Activated CD4-positive, alpha-beta T cell treated with anti-CD3 and anti-CD28 coated beads, Interleukin-2, amount 50 U/mL, for 24 hours (primary cell): ENCODE measurements at regions not wholly inside any gene's neighbourhood (a gene's known extent, or its start where the extent isn't known, plus 50 kb on each side); places are given as distances from the start of the nearest gene placed in this dataset.
"Not testable (repeated sequence)": the region's sequence is repeated elsewhere in the genome, so short reads cannot be mapped to it uniquely, and the experiment has no call there.

ENCODE experiments used
- DNase-seq, 2 donors: peaks; one replicate each; pipeline ENCODE4 v3.0.0-alpha.2; 2020; ENCODE audit warnings: low read depth in 1 of 2, low spot score in 1 of 2

DNA sequence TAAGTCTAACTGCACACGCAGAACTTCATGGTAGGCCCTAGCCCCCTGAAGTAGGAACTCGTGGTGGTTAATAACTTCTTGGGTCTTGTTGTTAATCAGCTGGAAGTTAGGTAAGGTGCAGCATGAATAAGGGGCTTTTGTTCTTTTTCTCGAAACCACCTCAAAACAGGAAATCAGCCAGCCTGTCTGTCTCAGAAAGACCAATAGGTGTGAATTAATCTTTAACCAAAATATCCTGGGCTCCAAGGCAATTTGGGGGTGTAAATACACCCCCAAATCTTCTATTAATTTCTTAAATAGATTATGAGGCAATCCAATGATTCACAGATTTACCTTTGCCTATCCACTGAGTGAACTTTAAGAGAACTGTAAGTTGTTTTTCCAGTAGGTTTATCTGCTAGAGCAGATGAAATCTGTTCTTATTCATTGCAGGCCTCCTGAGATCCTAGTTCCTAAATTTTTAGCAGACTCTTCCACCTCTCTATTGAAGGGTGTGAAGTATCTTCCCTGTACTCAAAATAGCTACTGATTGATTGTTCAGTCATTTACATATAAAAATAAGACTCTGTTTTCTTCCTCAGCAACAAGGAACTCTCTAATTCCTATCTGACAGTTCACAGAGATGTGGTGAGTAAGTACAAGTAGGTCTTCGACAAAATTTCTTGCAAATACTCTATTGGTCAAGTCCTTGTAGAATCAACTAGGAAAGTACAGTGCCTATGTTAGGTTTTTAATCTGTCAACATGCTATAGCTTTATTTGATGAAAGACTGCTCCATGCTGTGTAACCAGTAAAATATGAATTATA, 427.1 kb upstream of the NOX3 start:
- no peak for DNase-seq

DNA sequence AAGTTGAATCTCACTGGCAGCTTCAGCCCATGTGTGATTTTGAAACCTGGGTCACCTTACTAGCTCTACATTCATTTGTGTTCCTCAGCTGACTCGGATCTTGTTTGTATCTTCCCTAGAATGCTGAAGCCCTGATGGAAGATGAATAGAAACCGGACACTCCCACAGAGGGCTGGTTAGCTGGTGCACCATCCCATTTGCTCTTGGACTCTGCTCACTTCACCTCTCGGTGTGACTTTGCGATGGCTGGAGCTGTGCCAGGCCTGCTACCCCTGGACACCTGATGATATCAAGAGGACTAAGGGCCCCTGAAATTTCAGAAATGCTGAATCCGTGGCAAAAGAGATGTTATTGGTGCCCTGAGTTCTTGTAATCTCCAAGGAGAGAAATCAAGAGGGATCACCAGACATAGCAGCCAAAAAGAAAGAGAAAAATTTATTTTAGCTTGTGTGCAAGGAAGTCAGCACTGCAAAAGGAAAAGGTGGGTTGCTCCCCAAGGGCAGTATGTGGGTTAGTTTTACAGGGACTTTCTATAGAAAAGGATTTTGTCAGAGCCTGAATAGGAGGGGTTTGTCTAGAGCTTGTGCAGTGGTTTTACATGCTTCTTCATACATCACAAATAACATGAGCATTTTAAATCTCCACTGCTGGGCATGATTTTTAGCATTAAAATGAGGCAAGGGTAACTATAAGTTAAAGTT, 426.3 kb upstream of the NOX3 start:
- DNase-seq = no peak

DNA sequence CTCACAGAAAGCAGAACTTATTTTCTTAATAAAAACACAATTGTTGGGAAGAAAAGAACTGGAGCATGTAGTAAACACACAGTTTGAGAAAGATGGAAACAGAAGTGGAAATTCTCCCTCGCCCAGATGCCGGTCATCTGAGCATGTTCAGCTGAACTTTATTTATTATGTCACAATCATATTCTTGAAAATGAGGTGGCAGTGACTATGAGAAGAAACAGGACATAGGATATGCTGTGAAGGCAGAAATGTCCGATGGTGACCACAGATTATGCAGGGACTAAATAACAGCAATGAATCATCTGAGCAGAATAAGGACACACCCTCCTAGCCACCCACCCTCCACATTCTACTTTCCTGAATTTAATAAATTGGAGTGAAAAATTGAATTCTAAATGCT, 425.3 kb upstream of the NOX3 start:
- DNase-seq = no peak

DNA sequence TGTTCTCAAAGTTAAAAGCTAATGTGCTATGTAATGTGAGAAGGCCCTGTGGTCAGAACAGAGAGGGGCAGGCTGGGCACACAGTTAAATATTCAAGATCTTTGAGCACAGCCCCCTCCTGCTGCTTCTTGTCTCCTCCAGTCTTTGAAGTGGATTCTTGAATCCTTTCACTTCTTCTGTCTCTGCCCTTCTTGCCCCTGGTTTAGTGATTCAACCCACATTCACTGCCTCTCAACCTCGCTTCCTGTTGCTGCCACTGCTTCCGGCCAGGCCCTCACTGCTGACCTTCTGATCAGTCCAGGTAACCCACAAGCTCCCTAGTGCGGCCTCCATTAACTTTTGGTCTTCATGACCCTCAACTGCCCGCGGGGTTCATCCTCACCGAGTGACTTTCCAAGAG, 417.3 kb upstream of the NOX3 start:
- DNase-seq = no peak

DNA sequence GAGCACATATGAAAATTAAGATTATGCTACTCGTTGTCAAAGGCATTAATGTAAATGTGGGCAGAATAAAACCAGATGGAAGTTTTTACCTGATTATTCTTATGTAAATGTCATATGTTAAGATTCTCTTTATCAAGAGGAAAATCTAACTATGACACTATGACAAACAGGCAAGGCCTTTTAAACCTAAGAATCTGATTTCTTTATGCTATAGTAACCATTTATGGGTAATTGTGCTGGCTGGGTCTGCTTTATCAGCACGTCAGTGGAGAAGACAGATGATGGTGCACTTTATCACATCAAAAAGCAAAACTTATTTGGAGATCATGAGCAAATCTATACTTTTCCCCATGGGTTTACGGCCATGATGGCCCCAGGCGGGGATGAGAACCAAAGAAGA, 412.0 kb upstream of the NOX3 start:
- no peak for DNase-seq

DNA sequence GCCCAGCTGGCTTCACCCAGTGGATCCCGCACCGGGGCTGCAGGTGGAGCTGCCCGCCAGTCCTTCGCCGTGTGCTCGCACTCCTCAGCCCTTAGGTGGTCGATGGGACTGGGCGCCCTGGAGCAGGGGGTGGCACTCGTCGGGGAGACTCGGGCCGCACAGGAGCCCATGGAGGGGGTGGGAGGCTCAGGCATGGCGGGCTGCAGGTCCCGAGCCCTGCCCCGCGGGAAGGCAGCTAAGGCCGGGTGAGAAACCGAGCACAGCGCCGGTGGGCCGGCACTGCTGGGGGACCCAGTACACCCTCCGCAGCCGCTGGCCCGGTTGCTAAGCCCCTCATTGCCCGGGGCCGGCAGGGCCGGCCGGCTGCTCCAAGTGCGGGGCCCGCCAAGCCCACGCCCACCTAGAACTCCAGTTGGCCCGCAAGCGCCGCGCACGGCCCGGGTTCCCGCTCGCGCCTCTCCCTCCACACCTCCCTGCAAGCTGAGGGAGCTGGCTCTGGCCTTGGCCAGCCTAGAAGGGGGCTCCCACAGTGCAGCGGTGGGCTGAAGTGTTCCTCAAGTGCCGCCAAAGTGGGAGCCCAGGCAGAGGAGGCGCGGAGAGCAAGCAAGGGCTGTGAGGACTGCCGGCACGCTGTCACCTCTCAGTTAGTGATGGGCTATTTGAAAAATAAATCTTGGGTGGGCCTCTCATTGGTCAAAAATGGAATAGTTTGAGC, 411.2 kb upstream of the NOX3 start:
- not testable (repeated sequence) for DNase-seq

DNA sequence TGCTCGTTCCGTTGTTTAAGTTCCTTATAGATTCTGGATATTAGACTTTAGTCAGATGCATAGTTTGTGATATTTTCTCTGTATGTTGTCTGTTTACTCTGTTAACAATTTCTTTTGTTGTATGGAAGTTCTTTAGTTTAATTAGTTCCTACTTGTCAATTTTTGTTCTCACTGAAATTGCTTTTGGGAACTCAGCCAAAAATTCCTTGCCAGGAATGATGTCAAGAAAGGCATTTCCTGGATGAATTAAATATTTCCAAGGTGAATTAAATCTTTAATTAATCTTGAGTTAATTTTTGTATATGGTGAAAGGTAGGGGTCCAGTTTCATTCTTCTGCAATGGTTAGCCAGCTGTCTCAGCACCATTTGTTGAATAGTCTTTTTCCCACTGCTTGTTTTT, 406.2 kb upstream of the NOX3 start:
- DNase-seq = no peak

DNA sequence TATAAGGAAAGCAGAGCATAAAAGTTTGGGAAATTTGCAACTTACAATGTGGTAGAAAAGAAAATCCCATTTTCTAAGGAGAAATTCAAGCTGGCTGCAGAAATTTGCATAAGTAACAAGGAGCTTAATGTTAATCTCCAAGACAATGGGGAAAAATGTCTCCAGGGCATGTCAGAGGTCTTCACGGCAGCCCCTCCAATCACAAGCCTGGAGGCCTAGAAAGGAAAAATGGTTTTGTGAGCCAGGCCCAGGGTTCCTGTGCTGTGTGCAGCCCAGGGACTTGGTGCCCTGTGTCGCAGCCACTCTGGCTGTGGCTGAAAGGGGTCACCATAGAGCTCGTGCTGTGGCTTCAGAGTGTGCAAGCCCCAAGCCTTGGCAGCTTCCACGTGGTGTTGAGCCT, 403.3 kb upstream of the NOX3 start:
- DNase-seq = not testable (repeated sequence)

DNA sequence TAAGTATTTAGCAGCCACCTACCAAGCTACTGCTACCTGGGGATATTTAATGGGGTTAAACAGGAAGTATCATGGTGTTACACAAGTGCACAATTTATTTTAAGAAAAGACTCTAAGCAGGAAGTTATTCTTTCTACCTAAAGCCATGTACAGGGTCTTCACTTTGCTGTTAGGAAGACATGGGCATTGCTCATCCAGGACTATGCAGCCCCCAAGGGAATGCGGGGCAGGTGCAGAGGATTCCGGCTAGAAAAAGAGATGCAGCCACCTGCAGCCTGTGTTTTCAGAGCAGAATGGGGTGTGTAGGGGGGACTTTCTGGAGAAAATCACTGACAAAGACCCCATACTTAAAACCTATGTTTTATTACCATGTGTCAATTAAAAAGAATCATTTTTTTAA, 399.1 kb upstream of the NOX3 start:
- no peak for DNase-seq

DNA sequence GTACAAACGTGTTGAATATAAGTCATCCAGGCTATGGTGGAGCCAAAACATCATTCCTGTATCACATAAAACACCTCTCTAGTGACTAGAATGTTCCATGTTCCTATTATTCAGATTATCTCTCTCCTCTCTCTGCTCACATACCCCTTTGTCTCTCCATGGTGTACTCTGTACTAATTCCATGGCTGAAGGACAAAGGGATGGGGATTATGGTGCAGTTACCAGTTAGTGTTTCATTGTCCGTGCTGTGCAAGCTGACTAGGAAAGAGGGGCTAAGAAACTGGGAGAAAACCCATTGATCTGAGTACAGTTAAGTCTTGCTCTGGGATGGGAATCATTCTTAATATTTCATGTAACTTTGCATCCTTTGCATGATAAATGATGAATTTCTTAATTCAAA, 397.4 kb upstream of the NOX3 start:
- no peak for DNase-seq

DNA sequence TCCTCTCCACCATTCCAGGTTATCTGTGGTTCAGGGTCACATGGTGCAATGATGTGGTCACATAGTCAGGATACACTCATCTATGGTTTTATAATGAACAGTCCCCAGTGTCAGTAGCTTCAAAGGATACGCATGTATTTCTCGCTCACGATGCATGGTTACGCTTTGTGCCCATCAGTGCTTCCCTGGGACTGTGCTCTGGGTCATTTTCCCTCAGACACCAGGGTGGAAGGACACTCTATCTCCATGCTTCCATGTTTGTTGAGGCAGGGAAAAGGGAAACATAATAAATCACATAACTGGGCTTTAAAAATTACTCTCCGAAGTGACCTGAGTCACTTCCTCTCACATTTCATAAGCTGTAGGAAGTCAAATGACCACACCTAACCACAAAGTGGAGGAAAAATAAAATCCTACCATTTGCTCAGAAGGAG, 394.8 kb upstream of the NOX3 start:
- DNase-seq = no peak

DNA sequence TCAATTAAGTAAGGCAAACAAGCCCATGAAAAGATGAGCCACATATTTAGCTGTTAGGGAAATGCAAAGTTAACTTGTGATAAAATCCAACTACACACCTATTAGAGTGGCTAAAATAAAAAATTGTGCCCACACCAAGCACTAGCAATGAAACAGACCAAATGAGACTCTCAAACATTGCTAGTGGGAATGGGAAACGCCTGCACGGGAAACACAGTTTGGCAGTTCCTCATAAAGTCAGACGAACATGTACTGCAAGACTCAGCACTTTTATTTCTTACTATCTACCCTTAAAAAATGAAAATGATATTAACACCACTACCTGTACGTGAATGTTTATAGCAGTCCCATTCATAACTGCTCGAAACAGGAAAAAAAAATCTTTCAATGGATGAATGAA, 392.1 kb upstream of the NOX3 start:
- no peak for DNase-seq

DNA sequence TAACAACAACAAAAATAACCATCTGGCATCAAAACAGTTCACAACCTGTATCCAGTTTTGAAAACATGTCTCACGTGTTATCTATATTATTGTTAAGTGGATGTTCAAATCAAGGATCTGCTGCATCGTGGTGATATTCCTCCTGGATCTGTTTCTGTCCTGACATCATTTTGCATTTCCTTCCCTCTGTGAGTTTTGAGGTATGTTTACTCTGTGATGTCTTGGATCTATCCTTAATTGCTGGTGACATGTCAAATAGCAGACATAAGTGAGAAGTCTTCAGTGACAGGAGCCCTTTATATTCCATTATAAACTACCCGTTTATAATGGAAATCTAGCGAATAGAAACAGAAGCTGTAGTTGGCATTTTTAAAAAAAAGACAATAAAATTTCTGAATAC, 381.8 kb upstream of the NOX3 start:
- DNase-seq = no peak

DNA sequence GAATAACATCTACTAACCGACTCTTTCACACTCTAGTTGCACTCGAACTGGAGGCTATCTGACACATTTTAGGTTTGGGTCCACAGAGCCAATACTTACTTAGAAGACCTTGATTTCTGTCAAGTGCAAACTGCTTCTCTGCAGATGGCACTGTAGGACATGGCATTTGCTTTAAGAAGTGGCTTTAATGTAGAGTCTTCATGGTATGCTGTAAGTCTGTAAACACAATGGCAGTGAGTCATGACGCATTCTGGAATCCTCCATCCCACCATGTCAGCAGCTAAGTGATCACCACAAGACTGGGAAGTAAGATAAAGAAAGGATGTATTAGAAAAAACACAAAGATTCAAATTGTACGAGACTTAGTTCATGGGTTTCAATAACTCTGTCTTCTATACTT, 377.0 kb upstream of the NOX3 start:
- no peak for DNase-seq

DNA sequence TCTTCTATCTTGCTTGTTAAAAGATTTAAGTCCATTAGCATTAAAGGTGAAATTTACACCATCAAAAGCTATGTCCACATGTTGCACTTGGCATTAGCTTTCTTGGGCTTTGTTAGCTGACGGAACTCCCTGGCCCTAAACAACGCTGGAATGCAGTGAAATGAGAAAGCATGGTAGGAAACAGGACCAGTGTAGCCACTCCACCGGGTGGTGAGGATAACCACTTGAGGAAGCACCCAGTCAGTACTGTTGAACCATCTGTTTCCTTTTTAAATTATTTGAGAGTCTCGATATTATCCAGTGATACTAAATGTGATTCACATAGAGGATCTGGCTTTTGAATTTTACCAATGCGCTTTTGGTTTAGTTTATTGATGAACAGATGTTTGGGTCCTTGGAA, 374.9 kb upstream of the NOX3 start:
- no peak for DNase-seq

DNA sequence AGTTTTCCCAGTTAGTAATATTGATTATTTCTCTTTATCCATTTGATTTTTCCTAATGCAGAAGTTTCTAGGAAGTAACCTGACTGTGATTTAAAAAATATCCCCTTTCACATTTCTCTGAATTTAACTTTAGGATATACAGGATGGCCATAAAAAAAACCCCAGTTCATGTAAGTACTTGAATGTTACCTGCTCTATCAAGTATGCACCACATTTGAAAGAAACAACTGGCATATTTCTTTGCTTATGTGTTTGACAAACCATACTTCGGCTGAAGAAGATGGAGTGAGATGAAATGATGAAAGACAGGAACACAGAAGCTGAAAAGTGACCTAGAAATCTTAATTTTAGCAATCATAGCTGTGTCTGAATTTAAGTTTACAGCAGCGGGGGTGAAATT, 374.0 kb upstream of the NOX3 start:
- no peak for DNase-seq

DNA sequence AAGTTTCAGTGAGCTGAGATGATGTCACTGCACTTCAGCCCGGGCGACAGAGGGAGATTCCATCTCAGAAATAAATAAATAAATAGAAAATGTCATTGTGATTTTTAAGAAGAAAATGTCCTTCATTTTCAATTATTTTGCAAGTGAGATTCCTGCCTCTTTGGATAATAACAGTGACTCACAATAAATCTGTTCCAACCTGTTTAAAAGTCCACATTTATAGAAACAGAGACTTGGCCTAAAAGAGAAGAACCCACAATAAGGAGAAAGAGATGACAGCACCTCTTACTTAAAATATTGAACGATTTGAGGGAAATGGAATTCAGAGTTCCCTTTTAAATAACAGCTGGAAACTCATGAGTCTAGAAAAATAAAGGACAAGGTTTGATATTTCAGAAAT, 373.4 kb upstream of the NOX3 start:
- no peak for DNase-seq

DNA sequence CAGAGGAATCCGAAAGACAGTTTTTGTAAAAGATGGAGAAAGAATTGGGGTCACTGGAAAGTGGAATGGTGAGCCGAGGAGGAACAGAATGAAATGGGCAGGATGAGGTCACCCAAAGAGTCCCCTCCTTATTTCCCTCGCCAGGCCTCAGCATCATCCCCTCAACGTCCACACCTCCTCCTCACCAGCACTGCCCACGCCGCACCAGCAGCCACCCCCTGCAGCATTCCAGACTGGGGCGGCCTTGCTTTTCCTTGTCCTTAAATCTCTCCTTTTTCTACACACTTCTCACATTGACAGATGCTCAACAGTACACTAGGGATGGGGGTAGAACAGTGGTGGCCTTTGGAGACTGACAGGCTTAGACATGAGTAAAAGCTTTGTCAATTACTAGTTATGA, 363.1 kb upstream of the NOX3 start:
- DNase-seq = no peak

DNA sequence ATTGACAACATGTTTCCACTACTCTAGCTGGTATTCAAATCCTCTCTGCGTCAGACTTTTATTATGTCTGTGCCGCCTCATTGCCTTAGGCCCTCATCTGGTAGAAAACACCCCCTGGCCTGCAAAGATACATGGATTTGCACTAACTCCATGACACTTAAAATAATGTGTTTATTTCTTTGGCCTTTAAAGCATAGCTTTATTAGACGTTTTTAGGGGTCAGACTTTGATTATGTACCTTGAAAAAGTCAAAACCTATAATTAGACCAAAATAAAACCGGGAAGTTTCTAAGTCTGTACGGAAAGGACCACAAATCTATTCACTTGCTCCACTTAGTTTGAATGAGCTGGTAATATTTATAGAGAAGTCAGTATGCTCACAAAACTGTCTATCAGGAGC, 357.9 kb upstream of the NOX3 start:
- no peak for DNase-seq

DNA sequence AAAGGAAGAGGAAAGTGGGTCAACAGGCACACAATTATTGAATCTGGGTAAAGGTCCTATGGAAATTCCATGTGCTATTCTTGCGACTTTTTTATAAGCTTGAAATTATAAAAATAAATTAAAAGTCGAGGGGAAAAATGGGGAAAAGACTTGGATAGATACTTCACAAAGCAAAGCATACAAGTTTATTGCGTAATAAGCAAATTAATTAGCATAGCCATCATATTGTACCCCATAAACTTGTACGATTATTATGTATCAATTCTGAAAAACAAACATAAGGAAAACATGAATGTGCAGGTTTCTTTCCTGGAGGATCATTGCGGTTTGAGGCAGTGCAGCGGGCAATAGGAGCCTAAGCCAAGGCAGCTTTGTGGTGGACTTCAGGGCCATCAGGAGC, 351.6 kb upstream of the NOX3 start:
- no peak for DNase-seq

DNA sequence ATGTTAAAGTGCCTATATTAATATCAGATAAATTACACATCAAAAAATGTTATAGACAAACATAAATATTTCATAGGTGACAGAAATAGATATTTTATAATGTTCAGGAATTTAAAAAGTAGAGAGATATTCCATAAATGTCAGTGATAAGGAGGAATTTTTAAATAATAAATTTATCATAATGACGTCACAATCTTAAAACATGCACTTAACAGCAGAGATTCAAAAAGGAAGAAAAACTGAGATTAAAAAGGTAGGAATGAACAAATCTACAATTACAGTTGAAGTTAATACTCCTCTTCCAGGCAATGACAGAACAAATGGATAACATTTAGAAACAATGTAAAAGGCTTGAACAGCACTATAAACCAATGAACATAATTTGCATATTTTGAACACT, 345.4 kb upstream of the NOX3 start:
- DNase-seq = no peak

DNA sequence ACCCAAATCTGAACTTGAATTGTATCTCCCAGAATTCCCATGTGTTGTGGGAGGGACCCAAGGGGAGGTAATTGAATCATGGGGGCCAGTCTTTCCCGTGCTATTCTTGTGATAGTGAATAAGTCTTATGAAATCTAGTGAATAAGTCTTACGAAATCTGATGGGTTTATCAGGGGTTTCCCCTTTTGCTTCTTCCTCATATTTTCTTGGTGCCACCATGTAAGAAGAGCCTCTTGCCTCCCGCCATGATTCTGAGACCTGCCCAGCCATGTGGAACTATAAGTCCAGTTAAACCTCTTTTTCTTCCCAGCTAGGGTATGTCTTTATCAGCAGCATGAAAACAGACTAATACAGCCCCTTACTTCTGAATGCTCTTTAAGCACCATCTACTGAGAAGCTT, 343.2 kb upstream of the NOX3 start:
- not testable (repeated sequence) for DNase-seq
